Adipocyte (in vitro differentiated cells): ENCODE measurements at regions not wholly inside any gene's neighbourhood (a gene's known extent, or its start where the extent isn't known, plus 50 kb on each side); places are given as distances from the start of the nearest gene placed in this dataset.

ENCODE experiments used
- DNase-seq: peaks from one replicate; pipeline ENCODE4 v3.0.0-alpha.2; 2015; ENCODE audit warnings: low read depth
- H3K27me3 ChIP-seq: replicated peaks from 2 replicates; pipeline ENCODE4 v1.7.0; 2013; ENCODE audit warnings: mild to moderate bottlenecking, low read length, moderate library complexity; ENCODE audit not compliant: control insufficient read depth, insufficient read depth
- H3K36me3 ChIP-seq: 2 replicates; pipeline ENCODE4 v1.7.0; 2013; ENCODE audit warnings: low read length, mild to moderate bottlenecking, moderate library complexity; ENCODE audit not compliant: control insufficient read depth, insufficient read depth, severe bottlenecking
- H3K4me1 ChIP-seq: 2 replicates; pipeline ENCODE4 v1.7.0; 2013; ENCODE audit warnings: mild to moderate bottlenecking, low read length, moderate library complexity; ENCODE audit not compliant: control insufficient read depth, insufficient read depth
- H3K4me3 ChIP-seq: 2 replicates; pipeline ENCODE4 v1.7.0; 2013; ENCODE audit warnings: mild to moderate bottlenecking, low read length, moderate library complexity
- H3K9ac ChIP-seq: 2 replicates; pipeline ENCODE4 v1.7.0; 2013; ENCODE audit warnings: mild to moderate bottlenecking, low read length, moderate library complexity
- H3K9me3 ChIP-seq: 2 replicates; pipeline ENCODE4 v1.7.0; 2013; ENCODE audit warnings: mild to moderate bottlenecking, low read length, moderate library complexity; ENCODE audit not compliant: control insufficient read depth

DNA sequence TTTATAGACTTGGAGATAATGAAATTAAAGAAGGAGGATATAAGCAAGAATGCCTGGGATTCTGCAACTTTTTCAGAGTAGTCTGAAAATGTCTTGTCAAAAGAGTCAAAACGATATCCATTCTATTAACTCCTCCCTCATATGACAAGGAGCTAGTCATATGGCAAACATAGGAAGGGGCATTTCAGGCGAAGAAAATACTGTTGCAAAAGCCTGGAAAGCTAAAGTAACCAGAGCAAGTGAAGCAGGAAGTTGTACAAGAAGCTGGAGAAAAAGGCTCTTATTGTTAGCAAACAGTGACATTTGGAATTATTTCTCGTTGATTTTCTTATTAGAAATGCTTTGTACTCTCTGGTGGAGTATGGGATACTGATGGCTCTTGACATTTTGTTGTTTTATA lies 94.0 kb upstream of the PTPRD start:
- Histone ChIP-seq H3K27me3 (no peaks in the 10 kb centered on the region), H3K4me3 (no peak overlapping the region), H3K4me1 (no peaks in the 10 kb centered on the region), H3K9ac (no peak overlapping the region), H3K9me3 (no peaks in the 10 kb centered on the region), H3K36me3 (no peaks in the 10 kb centered on the region)
- no peak for DNase-seq

DNA sequence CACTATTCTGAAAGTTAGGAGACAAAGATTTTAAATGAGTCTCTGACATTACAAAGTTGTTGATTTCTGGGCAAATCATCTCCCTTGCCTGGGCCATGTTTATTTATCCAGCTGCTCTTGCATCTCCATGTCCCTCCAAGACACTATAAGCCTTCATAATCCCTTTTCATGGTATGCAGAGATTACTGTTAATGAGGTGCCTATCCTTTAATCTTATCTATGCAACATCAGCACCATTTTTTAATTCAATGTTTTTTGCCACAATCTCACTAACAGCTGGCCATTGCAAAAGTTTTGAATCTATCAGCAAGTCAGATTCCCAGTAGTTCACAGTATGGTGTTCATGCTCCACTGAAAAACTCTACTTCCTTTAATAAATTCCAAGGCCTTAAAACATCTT lies 108.5 kb upstream of the PTPRD start:
- no peaks in the 10 kb centered on the region for H3K9me3 ChIP-seq
- no peak overlapping the region for H3K9ac ChIP-seq
- H3K4me1 ChIP-seq = no peaks in the 10 kb centered on the region
- H3K4me3 ChIP-seq = no peak overlapping the region
- H3K27me3 ChIP-seq = no peaks in the 10 kb centered on the region
- H3K36me3 ChIP-seq = no peaks in the 10 kb centered on the region
- DNase-seq = no peak

DNA sequence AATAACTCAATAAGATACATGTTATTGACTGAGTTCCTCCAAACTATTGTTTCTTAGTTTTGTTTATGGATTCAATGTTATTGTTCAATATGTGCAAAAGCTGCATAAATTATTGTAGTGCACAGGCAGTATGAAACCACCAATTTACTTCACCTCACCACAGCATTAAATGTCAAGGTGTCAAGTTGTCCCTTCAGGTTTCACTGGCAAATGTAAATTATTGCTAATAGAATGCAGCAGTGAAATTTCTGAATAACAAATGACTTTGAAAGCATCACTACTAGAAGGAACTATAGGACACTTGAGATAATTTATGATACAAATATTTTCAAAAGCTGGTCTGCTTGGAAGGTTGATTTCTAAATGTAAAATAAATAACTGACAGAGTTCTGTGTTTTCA lies 116.4 kb upstream of the PTPRD start:
- Histone ChIP-seq H3K4me3 (no peak overlapping the region), H3K36me3 (no peaks in the 10 kb centered on the region), H3K27me3 (no peaks in the 10 kb centered on the region), H3K9me3 (no peaks in the 10 kb centered on the region), H3K9ac (no peak overlapping the region), H3K4me1 (no peaks in the 10 kb centered on the region)
- no peak for DNase-seq

DNA sequence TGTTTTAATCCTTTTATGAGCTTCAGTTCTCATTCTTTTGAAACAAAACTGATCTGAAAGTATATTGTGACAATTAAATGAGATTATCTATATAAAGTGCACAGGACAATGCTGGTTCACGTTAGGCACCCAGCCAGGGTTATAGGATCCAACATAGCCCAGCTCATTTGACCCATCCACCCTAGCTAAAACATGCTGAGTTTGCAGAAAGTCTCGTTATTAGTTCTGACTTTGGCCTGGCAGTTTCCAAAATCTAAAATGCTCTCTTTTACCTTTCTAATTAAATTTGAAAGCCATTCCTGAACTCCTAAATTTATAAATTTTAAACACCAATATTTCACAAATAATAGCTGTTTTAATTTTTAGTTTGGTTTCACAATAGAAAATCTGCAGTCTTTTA lies 131.9 kb upstream of the PTPRD start:
- no peaks in the 10 kb centered on the region for H3K4me1 ChIP-seq
- no peak overlapping the region for H3K9ac ChIP-seq
- no peak for DNase-seq
- H3K4me3 ChIP-seq = no peak overlapping the region
- H3K9me3 ChIP-seq = peaks cover 7% of the 10 kb centered on the region
- no peaks in the 10 kb centered on the region for H3K36me3 ChIP-seq
- no peaks in the 10 kb centered on the region for H3K27me3 ChIP-seq

DNA sequence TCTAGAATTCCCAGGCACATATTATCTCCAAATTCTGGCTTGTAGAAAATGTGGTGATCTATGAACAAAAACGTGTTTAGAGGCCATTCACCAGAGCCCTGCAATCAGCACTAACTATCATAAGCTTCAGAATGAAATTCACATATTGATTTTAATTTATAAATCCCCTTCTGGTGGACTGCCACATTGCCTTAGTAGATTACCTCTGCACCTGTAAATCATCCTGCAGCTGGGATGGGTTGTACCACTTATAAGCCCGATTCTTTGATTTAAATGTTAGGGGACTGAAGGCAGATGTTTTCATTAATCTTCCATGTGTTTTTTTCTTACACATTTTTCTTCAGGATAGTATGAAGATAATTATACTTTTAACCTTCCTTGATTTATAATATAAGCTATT lies 140.7 kb upstream of the PTPRD start:
- Histone ChIP-seq H3K9ac (no peak overlapping the region), H3K9me3 (peaks cover 3% of the 10 kb centered on the region), H3K4me1 (no peaks in the 10 kb centered on the region), H3K27me3 (no peaks in the 10 kb centered on the region), H3K36me3 (no peaks in the 10 kb centered on the region), H3K4me3 (no peak overlapping the region)
- no peak for DNase-seq

DNA sequence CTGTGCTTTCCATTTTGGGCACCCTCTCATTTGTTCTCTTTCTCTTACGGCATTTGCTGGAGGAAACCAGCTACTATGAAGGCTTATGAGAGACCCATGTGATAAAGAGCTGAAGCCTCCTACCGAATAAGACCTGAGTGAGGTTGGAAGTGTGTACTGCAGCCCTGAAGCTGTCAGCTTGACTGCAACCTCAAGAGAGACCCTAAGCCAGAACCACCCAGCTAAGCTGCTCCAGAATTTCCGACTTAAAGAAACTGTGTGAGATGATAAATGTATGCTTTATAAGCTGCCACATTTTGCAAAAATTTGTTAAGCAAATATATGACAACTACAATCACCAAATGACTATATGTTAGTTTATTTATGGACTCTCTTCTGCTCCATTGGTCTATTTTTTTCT lies 151.7 kb upstream of the PTPRD start:
- DNase-seq = no peak
- H3K4me3 ChIP-seq = no peak overlapping the region
- H3K27me3 ChIP-seq = no peaks in the 10 kb centered on the region
- no peaks in the 10 kb centered on the region for H3K4me1 ChIP-seq
- H3K9me3 ChIP-seq = no peaks in the 10 kb centered on the region
- no peaks in the 10 kb centered on the region for H3K36me3 ChIP-seq
- no peak overlapping the region for H3K9ac ChIP-seq

DNA sequence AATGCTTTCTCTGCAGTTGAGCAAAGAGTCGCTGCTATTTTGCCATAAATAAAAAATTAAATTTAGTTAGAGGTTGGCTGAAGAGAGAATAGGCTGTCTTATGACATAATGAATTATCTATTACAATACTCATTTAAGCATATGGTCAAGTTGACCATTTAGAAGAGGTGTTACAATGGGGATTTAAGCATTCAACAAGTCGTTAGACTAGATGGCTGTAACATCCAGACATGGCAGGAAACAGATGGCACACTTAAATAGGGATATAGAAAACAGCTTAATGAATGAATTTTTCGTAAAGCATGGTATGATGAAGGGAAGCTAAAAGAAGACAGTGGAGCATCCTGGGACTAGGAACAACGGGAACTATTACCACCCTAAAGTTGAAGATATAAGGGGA lies 160.3 kb upstream of the PTPRD start:
- Histone ChIP-seq H3K36me3 (no peaks in the 10 kb centered on the region), H3K4me3 (no peak overlapping the region), H3K9ac (no peak overlapping the region), H3K9me3 (no peaks in the 10 kb centered on the region), H3K4me1 (no peaks in the 10 kb centered on the region), H3K27me3 (no peaks in the 10 kb centered on the region)
- DNase-seq = no peak

DNA sequence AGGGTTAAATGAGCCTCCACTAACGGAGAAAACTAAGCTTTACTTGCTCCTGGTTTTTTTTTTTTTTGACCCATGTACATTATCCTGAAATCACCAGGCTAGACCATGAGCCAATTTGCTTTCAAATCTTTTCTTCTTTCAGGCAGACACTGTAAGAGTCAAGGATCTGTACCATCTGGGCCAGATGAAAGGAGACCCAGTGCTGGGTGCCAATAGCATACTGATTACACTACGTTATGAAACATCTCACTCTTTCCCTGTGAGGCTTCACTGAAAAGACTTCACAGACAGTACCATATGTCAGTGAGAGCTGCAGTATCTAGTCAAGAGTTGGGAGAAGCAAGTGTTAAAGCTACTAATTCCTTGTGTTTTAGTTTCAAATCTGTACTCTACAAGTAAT lies 161.2 kb upstream of the PTPRD start:
- Histone ChIP-seq H3K27me3 (no peaks in the 10 kb centered on the region), H3K4me3 (no peak overlapping the region), H3K4me1 (no peaks in the 10 kb centered on the region), H3K36me3 (no peaks in the 10 kb centered on the region), H3K9ac (no peak overlapping the region), H3K9me3 (no peaks in the 10 kb centered on the region)
- no peak for DNase-seq

DNA sequence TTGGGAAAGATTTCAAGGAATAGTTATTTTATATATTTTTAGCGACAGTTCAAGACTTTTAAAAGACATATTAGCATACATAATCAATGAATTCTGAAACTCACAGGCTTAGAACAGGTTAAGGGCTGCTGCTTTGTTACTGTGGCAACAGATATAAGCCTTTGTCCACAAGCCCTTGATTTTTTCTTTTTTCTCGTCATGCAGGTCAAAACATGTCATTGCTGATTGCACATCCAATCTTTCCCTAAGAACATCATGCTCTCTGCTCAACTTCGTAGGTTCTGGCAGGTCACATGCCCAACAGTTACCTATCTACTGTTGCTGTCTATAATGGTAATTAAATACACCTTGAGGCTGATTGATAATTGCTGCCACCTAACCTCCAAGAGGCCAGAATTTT lies 172.5 kb upstream of the PTPRD start:
- Histone ChIP-seq H3K27me3 (no peaks in the 10 kb centered on the region), H3K4me3 (no peak overlapping the region), H3K9me3 (no peaks in the 10 kb centered on the region), H3K4me1 (no peaks in the 10 kb centered on the region), H3K9ac (no peak overlapping the region), H3K36me3 (no peaks in the 10 kb centered on the region)
- no peak for DNase-seq

DNA sequence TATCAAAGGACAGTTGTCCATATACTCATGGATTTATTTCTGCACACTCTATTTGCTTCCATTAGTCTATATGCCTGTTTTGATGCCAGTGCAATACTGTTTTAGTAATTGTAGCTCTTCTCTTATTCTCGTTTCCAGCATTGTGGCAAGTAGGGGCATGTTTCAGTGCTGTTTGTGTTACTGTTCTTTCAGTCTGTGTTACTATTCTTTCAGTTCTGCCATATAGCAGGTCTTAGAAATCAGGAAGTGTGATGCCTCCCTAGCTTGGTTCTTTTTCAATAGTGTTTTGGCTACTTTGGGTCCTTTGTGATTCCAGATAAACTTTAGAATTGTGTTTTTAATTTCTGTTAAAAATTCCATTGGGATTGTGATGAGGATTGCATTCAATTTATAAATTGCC lies 180.5 kb upstream of the PTPRD start:
- H3K9ac ChIP-seq = no peak overlapping the region
- H3K4me1 ChIP-seq = no peaks in the 10 kb centered on the region
- H3K4me3 ChIP-seq = no peak overlapping the region
- H3K9me3 ChIP-seq = peaks cover 4% of the 10 kb centered on the region
- no peaks in the 10 kb centered on the region for H3K27me3 ChIP-seq
- no peaks in the 10 kb centered on the region for H3K36me3 ChIP-seq
- no peak for DNase-seq

DNA sequence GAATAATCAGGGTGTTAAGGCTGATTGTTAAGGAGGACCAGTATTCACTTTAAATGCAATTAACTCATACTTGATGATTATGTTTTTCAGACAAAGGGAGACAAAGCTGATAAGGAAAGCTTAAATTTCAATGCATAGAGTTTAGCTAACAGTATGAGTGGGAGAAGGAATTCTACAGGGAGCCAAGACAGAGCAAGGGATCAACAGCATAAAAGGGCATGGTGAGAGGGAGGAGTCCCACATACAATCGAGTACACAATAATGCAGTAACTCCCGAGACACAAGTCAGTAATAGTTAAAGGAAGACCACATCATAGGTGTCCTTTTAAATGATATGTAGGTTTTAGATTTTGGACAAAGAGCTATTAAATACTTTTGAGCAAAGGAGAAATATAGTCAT lies 191.7 kb upstream of the PTPRD start:
- no peaks in the 10 kb centered on the region for H3K27me3 ChIP-seq
- no peaks in the 10 kb centered on the region for H3K4me1 ChIP-seq
- H3K36me3 ChIP-seq = no peaks in the 10 kb centered on the region
- peaks cover 2% of the 10 kb centered on the region for H3K9me3 ChIP-seq
- DNase-seq = no peak
- no peak overlapping the region for H3K4me3 ChIP-seq
- no peak overlapping the region for H3K9ac ChIP-seq

DNA sequence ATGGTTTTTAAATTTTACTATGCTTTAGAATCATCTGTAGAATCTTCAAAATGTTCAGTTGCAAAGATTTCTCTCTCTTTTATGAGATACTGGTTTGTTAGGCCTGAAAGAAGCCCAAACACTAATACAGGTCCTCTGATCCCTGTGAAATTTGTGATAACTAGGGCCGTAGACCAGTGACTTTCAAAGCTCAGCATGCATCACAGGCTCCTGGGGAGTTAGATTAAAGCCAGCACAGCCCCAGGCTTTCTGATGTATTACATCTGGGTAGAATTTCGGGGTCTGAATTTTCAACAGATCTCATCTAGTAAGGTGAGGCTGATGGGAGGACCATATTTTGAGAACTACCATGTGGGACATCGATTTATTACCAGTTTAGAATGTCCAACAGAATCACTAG lies 194.1 kb upstream of the PTPRD start:
- DNase-seq = no peak
- no peaks in the 10 kb centered on the region for H3K27me3 ChIP-seq
- peaks cover 4% of the 10 kb centered on the region for H3K9me3 ChIP-seq
- H3K4me1 ChIP-seq = no peaks in the 10 kb centered on the region
- H3K4me3 ChIP-seq = no peak overlapping the region
- H3K36me3 ChIP-seq = no peaks in the 10 kb centered on the region
- H3K9ac ChIP-seq = no peak overlapping the region
